ENCODE measurements at regions not wholly inside any gene's neighbourhood (a gene's known extent, or its start where the extent isn't known, plus 50 kb on each side); places are given as distances from the start of the nearest gene placed in this dataset.

DNA sequence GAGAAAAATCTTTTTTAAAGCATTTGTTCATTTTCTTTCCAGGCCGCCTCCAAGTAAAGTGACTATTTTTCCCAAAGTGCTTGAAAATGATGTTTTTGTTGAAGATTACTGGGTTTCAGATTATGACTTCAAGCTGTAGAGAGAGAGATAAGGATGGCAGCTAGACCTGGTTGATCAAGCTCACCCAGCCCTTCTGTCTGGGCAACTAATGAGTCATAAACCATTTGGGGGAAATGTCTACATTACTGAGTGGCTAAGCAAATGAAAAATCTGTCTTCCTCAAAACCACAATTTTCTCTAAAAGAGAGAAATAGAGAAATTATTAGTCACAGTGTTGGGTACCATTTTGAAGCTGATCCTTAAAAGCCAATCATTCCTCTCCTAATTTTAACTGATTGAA, 355.4 kb upstream of the CPEB2 start:
- no peak overlapping the region for H3K9ac ChIP-seq (ENCODE audit: extremely low read depth, low read length, poor library complexity, severe bottlenecking)
- no peak overlapping the region for H3K27ac Mint-ChIP-seq
- no peak overlapping the region for H3K27ac ChIP-seq (ENCODE audit: low read depth, low read length)
- 83 to 93% methylated on average over 1 of the region's 1 CpG for WGBS, 2 experiments (ENCODE audit: insufficient coverage in 1 of 2, insufficient read length in 1 of 2)
- H3K27me3 Mint-ChIP-seq (ENCODE audit: insufficient read depth), result no peaks in the 10 kb centered on the region
- H3K9me3 ChIP-seq (ENCODE audit: control insufficient read depth, low read length), result no peaks in the 10 kb centered on the region
- no peaks in the 10 kb centered on the region for H3K27me3 ChIP-seq (ENCODE audit: control insufficient read depth, insufficient read depth, low read length, poor library complexity, severe bottlenecking)
- H3K36me3 Mint-ChIP-seq (ENCODE audit: low read depth), result no peaks in the 10 kb centered on the region
- H3K4me3 Mint-ChIP-seq, result no peak overlapping the region
- H3K4me1 Mint-ChIP-seq, result no peaks in the 10 kb centered on the region
- DNase-seq, result no peak
- no peaks in the 10 kb centered on the region for H3K4me1 ChIP-seq (ENCODE audit: control insufficient read depth, insufficient read depth, low read length)
- no peaks in the 10 kb centered on the region for H3K9me3 Mint-ChIP-seq
- TF ChIP-seq, protein P1, sequence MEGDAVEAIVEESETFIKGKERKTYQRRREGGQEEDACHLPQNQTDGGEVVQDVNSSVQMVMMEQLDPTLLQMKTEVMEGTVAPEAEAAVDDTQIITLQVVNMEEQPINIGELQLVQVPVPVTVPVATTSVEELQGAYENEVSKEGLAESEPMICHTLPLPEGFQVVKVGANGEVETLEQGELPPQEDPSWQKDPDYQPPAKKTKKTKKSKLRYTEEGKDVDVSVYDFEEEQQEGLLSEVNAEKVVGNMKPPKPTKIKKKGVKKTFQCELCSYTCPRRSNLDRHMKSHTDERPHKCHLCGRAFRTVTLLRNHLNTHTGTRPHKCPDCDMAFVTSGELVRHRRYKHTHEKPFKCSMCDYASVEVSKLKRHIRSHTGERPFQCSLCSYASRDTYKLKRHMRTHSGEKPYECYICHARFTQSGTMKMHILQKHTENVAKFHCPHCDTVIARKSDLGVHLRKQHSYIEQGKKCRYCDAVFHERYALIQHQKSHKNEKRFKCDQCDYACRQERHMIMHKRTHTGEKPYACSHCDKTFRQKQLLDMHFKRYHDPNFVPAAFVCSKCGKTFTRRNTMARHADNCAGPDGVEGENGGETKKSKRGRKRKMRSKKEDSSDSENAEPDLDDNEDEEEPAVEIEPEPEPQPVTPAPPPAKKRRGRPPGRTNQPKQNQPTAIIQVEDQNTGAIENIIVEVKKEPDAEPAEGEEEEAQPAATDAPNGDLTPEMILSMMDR (conservative IDR thresholded peaks at IDR 0.05), result no peak
- H3K36me3 ChIP-seq (ENCODE audit: control insufficient read depth, insufficient read depth, low read length), result no peaks in the 10 kb centered on the region
- no peak overlapping the region for H3K4me3 ChIP-seq (ENCODE audit: low read length)

DNA sequence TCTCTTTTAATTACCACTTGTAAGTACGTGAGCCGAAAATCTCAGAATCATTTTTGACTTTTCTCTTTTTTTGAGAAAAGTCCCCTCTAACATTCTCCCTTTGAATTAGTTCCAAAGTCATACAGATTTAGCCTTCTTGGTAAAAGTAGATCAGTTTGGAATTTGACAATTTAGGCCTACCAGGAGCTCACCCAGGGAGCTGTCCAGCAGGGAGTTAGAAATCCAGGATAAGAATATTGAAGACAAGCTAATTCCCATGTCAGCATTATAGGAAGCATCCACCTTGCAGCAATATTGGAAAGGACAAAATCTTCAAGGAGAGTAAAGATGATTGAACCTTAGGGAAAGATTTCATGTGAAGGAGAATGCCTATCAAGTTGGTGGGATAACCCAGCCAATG, 352.2 kb upstream of the CPEB2 start:
- TF ChIP-seq, protein P1 (conservative IDR thresholded peaks at IDR 0.05), result no peak
- 95 to 100% methylated on average over 2 of the region's 2 CpGs for WGBS, 2 experiments (ENCODE audit: insufficient coverage in 1 of 2, insufficient read length in 1 of 2)

DNA sequence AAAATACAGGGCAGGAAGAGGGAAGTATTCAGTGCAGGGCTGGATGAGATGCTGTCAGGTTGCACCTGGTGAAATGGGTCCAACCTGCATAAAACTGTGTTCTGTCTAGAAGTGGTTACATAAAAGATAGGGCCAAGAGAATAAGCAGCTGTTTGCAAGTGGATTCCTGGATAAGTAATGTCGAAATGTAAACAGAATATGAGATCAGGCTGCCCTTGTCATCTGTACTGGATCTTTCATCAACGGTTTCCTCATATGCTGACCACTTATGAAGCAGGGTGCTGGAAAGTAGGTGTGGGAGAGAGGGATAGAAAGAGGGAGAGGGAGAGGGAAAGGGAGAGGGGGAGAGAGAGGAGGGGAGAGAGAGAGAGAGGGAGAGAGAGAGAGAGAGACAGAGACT, 349.8 kb upstream of the CPEB2 start:
- Histone ChIP-seq H3K9me3 (ENCODE audit: control insufficient read depth, low read length) (no peaks in the 10 kb centered on the region), H3K27ac (ENCODE audit: low read depth, low read length) (no peak overlapping the region), H3K4me3 (ENCODE audit: low read length) (no peak overlapping the region), H3K27me3 (ENCODE audit: control insufficient read depth, insufficient read depth, low read length, poor library complexity, severe bottlenecking) (no peaks in the 10 kb centered on the region), H3K4me1 (ENCODE audit: control insufficient read depth, insufficient read depth, low read length) (no peaks in the 10 kb centered on the region), H3K36me3 (ENCODE audit: control insufficient read depth, insufficient read depth, low read length) (no peaks in the 10 kb centered on the region), H3K9ac (ENCODE audit: extremely low read depth, low read length, poor library complexity, severe bottlenecking) (no peak overlapping the region)
- no peak overlapping the region for H3K4me3 Mint-ChIP-seq
- TF ChIP-seq, protein P1 (conservative IDR thresholded peaks at IDR 0.05), result no peak
- H3K36me3 Mint-ChIP-seq (ENCODE audit: low read depth), result no peaks in the 10 kb centered on the region
- no peak for DNase-seq
- H3K9me3 Mint-ChIP-seq, result no peaks in the 10 kb centered on the region
- no peak overlapping the region for H3K27ac Mint-ChIP-seq
- H3K27me3 Mint-ChIP-seq (ENCODE audit: insufficient read depth), result no peaks in the 10 kb centered on the region
- H3K4me1 Mint-ChIP-seq, result no peaks in the 10 kb centered on the region
- WGBS, 2 experiments (ENCODE audit: insufficient coverage in 1 of 2, insufficient read length in 1 of 2), result 92 to 100% methylated on average over 1 to 2 of the region's 2 CpGs

More for the DNA sequence above, 352.2 kb upstream of the CPEB2 start:
- no peak overlapping the region for H3K27ac ChIP-seq (ENCODE audit: low read depth, low read length)
- H3K9ac ChIP-seq (ENCODE audit: extremely low read depth, low read length, poor library complexity, severe bottlenecking), result no peak overlapping the region
- Mint-ChIP-seq H3K9me3 (no peaks in the 10 kb centered on the region), H3K4me3 (no peak overlapping the region), H3K27me3 (ENCODE audit: insufficient read depth) (no peaks in the 10 kb centered on the region), H3K27ac (no peak overlapping the region), H3K4me1 (no peaks in the 10 kb centered on the region), H3K36me3 (ENCODE audit: low read depth) (no peaks in the 10 kb centered on the region)
- H3K4me3 ChIP-seq (ENCODE audit: low read length), result no peak overlapping the region
- no peaks in the 10 kb centered on the region for H3K9me3 ChIP-seq (ENCODE audit: control insufficient read depth, low read length)
- H3K27me3 ChIP-seq (ENCODE audit: control insufficient read depth, insufficient read depth, low read length, poor library complexity, severe bottlenecking), result no peaks in the 10 kb centered on the region
- H3K4me1 ChIP-seq (ENCODE audit: control insufficient read depth, insufficient read depth, low read length), result no peaks in the 10 kb centered on the region
- no peak for DNase-seq
- no peaks in the 10 kb centered on the region for H3K36me3 ChIP-seq (ENCODE audit: control insufficient read depth, insufficient read depth, low read length)
